HepG2 (cell line): ENCODE measurements at regions not wholly inside any gene's neighbourhood (a gene's known extent, or its start where the extent isn't known, plus 50 kb on each side); places are given as distances from the start of the nearest gene placed in this dataset.
A peak's percentile ranks its signal among the peaks of the same experiment; 100 is the strongest.

ENCODE experiments used
- ASH2L ChIP-seq: fragments of 300-600, 200-600 bp; sonication (generic); IDR thresholded peaks from 2 replicates; pipeline ENCODE4 v1.7.0; 2017; ENCODE audit warnings: low read depth, mild to moderate bottlenecking, moderate library complexity, mixed read lengths, low read length; ENCODE audit not compliant: insufficient read length
- ATF4 ChIP-seq, 2 experiments: fragments of 450-650 bp in 1 of 2; sonication (generic) in 1 of 2; formaldehyde crosslinking; IDR thresholded peaks; 2 replicates each; pipeline versions ENCODE4 v1.5.0 to v1.8.0; 2020 to 2022; ENCODE audit warnings: mild to moderate bottlenecking in 1 of 2, missing genetic modification reagents in 1 of 2
- CBX1 ChIP-seq: IDR thresholded peaks from one replicate; pipeline ENCODE4 v1.6.1; 2016; ENCODE audit warnings: antibody characterized with exemption, low read depth
- CCDC6 ChIP-seq: sonication (generic); formaldehyde crosslinking; IDR thresholded peaks from 2 replicates; pipeline ENCODE4 v1.8.1; 2022; ENCODE audit warnings: mild to moderate bottlenecking, missing genetic modification reagents, moderate library complexity
- FOXA3 ChIP-seq: IDR thresholded peaks from 2 replicates; pipeline ENCODE4 v1.6.1; 2016; ENCODE audit warnings: missing genetic modification reagents, missing compliant biosample characterization
- GATA4 ChIP-seq: sonication (generic); IDR thresholded peaks from 2 replicates; pipeline ENCODE4 v1.6.1; 2016; ENCODE audit warnings: antibody characterized with exemption, low read depth, borderline replicate concordance
- GATAD1 ChIP-seq: IDR thresholded peaks from 2 replicates; pipeline ENCODE4 v1.6.1; 2016; ENCODE audit warnings: missing genetic modification reagents, missing compliant biosample characterization
- HMG20B ChIP-seq: conservative IDR thresholded peaks from 2 replicates; pipeline ENCODE4 v1.6.1; 2016; ENCODE audit warnings: missing genetic modification reagents, missing compliant biosample characterization
- HNF4A ChIP-seq: sonication (generic); formaldehyde crosslinking; IDR thresholded peaks from 2 replicates; pipeline ENCODE4 v1.4.0; 2020; ENCODE audit warnings: missing genetic modification reagents
- JDP2 ChIP-seq: sonication (generic); formaldehyde crosslinking; IDR thresholded peaks from 2 replicates; pipeline ENCODE4 v1.8.1; 2022; ENCODE audit warnings: missing genetic modification reagents, borderline replicate concordance
- MZF1 ChIP-seq: sonication (generic); formaldehyde crosslinking; IDR thresholded peaks from 2 replicates; pipeline ENCODE4 v1.8.1; 2023; ENCODE audit warnings: mild to moderate bottlenecking, missing genetic modification reagents, borderline replicate concordance
- NFYB ChIP-seq: sonication (generic); formaldehyde crosslinking; IDR thresholded peaks from 2 replicates; pipeline ENCODE4 v1.4.0; 2020; ENCODE audit warnings: missing genetic modification reagents
- NONO ChIP-seq, 2 experiments: fragments of 450-650 bp in 1 of 2; sonication (generic) in 1 of 2; formaldehyde crosslinking in 1 of 2; IDR thresholded peaks in 1 of 2; conservative IDR thresholded peaks in 1 of 2; 2 replicates each; pipeline versions ENCODE4 v1.6.1 to v1.8.0; 2017 to 2022; ENCODE audit warnings: mild to moderate bottlenecking in 1 of 2, missing genetic modification reagents in 1 of 2, moderate library complexity in 1 of 2
- RARA ChIP-seq: IDR thresholded peaks from 2 replicates; pipeline ENCODE4 v1.6.1; 2016; ENCODE audit warnings: missing genetic modification reagents, missing compliant biosample characterization
- SAP130 ChIP-seq: IDR thresholded peaks from 2 replicates; pipeline ENCODE4 v1.6.1; 2016; ENCODE audit warnings: low read depth
- SIX1 ChIP-seq: sonication (generic); formaldehyde crosslinking; IDR thresholded peaks from 2 replicates; pipeline ENCODE4 v1.4.0; 2020; ENCODE audit warnings: missing genetic modification reagents, borderline replicate concordance
- SNRNP70 ChIP-seq: fragments of 200-400 bp; formaldehyde crosslinking; IDR thresholded peaks from 2 replicates; pipeline ENCODE4 v1.6.1; 2017; ENCODE audit warnings: mild to moderate bottlenecking, low read depth, low read length, moderate library complexity
- SOX13 ChIP-seq, 3 experiments: fragments of 450-650 bp in 1 of 3; sonication (generic) in 1 of 3; formaldehyde crosslinking in 1 of 3; IDR thresholded peaks in 2 of 3; conservative IDR thresholded peaks in 1 of 3; 2 replicates each; pipeline versions ENCODE4 v1.5.0 to v1.6.1; 2016 to 2020; ENCODE audit warnings: antibody characterized with exemption in 1 of 3, mild to moderate bottlenecking in 1 of 3, missing compliant biosample characterization in 1 of 3, missing genetic modification reagents in 1 of 3, moderate library complexity in 1 of 3
- THAP11 ChIP-seq: IDR thresholded peaks from 2 replicates; pipeline ENCODE4 v1.6.1; 2016; ENCODE audit warnings: missing biosample characterization, missing genetic modification reagents
- ZBTB14 ChIP-seq: sonication (generic); formaldehyde crosslinking; IDR thresholded peaks from 2 replicates; pipeline ENCODE4 v1.4.0; 2020; ENCODE audit warnings: missing genetic modification reagents
- ZEB1 ChIP-seq: IDR thresholded peaks from 2 replicates; pipeline ENCODE4 v1.6.1; 2012; ENCODE audit warnings: mild to moderate bottlenecking, low read depth, inconsistent platforms; ENCODE audit not compliant: insufficient replicate concordance
- ZIK1 ChIP-seq: sonication (generic); formaldehyde crosslinking; IDR thresholded peaks from 2 replicates; pipeline ENCODE4 v1.5.0; 2020; ENCODE audit warnings: mild to moderate bottlenecking, low read depth, missing genetic modification reagents, borderline replicate concordance
- ZNF224 ChIP-seq: sonication (generic); formaldehyde crosslinking; IDR thresholded peaks from 2 replicates; pipeline ENCODE4 v1.5.0; 2020; ENCODE audit warnings: mild to moderate bottlenecking, missing genetic modification reagents
- ZNF317 ChIP-seq: sonication (generic); formaldehyde crosslinking; IDR thresholded peaks from 2 replicates; pipeline ENCODE4 v1.5.0; 2020; ENCODE audit warnings: mild to moderate bottlenecking, missing genetic modification reagents
- ZNF441 ChIP-seq: sonication (generic); formaldehyde crosslinking; IDR thresholded peaks from 2 replicates; pipeline ENCODE4 v1.7.0; 2021; ENCODE audit warnings: missing genetic modification reagents, borderline replicate concordance
- ZNF567 ChIP-seq: sonication (generic); formaldehyde crosslinking; IDR thresholded peaks from 2 replicates; pipeline ENCODE4 v1.8.1; 2023; ENCODE audit warnings: mild to moderate bottlenecking, missing genetic modification reagents, borderline replicate concordance
- ZNF580 ChIP-seq: IDR thresholded peaks from 2 replicates; pipeline ENCODE4 v1.6.1; 2016; ENCODE audit warnings: low read depth, borderline replicate concordance
- ZNF710 ChIP-seq: sonication (generic); formaldehyde crosslinking; IDR thresholded peaks from 2 replicates; pipeline ENCODE4 v1.5.0; 2020; ENCODE audit warnings: mild to moderate bottlenecking, missing genetic modification reagents, borderline replicate concordance
- ZNF850 ChIP-seq: sonication (generic); formaldehyde crosslinking; conservative IDR thresholded peaks from 2 replicates; pipeline ENCODE4 v1.9.0; 2021; ENCODE audit warnings: mild to moderate bottlenecking, missing genetic modification reagents

- TF ChIP-seq ZNF580 (CRISPR knock-in tag) (no peak), SNRNP70 (no peak), ZNF850 (no peak), CCDC6 (CRISPR knock-in tag) (no peak), HNF4A (peak; percentile 77), SOX13 (IDR thresholded peaks at IDR 0.05) (no peak), SOX13 (CRISPR knock-in tag; conservative IDR thresholded peaks at IDR 0.05 in 1 of 2, IDR thresholded peaks at IDR 0.05 in 1 of 2) (no peak), ZNF710 (no peak), ZNF224 (CRISPR knock-in tag) (no peak), ZNF317 (no peak), ZNF567 (no peak), ZEB1 (no peak), ZBTB14 (CRISPR knock-in tag) (no peak), GATAD1 (CRISPR knock-in tag) (no peak), HMG20B (CRISPR knock-in tag) (no peak), ASH2L (no peak), SAP130 (CRISPR knock-in tag) (0 out of 2 replicates have a peak, but pooled peaks have one; percentile 16), ATF4 (CRISPR knock-in tag; IDR thresholded peaks at IDR 0.05) (no peak), NONO (IDR thresholded peaks at IDR 0.05) (no peak), NONO (CRISPR knock-in tag; conservative IDR thresholded peaks at IDR 0.05) (no peak), GATA4 (no peak), FOXA3 (CRISPR knock-in tag) (0 out of 2 replicates have a peak, but pooled peaks have one; percentile 10), MZF1 (CRISPR knock-in tag) (no peak), SIX1 (CRISPR knock-in tag) (no peak), RARA (CRISPR knock-in tag) (peak; percentile 68), NFYB (no peak), JDP2 (no peak), ZIK1 (CRISPR knock-in tag) (no peak), CBX1 (no peak), ZNF441 (CRISPR knock-in tag) (no peak), THAP11 (CRISPR knock-in tag) (no peak)
These were observed 241.0 kb upstream of the POU3F1 start (continued) for GRCh38 chr1:38287547-38287946.
